MCF 10A (cell line): ENCODE measurements at regions not wholly inside any gene's neighbourhood (a gene's known extent, or its start where the extent isn't known, plus 50 kb on each side); places are given as distances from the start of the nearest gene placed in this dataset.

Experiments used
- BruUV-seq: library from RNA; stranded (reverse); fragments of 400-500 nt; replicated peaks from 2 replicates; lab custom pipeline; 2021; lab: Mats Ljungman, UMichigan
- CTCF ChIA-PET: fragments of 300-600 bp; sonication (Branson Sonifier 250); formaldehyde crosslinking; extraction: SDS; loops from one replicate; lab custom pipeline; 2021; ENCODE audit warnings: antibody characterized with exemption, inconsistent platforms; lab: Yijun Ruan, JAX
- POLR2A ChIA-PET: fragments of 300-600, 350-650 bp; sonication (Branson Sonifier 250); formaldehyde crosslinking; extraction: SDS; loops from one replicate; lab custom pipeline; 2020; ENCODE audit warnings: antibody characterized with exemption, inconsistent platforms; lab: Yijun Ruan, JAX
- DNase-seq: peaks from one replicate; pipeline ENCODE4 v3.0.0-alpha.2; 2018; ENCODE audit not compliant: unreplicated experiment
- H3K27ac Mint-ChIP-seq: one replicate; pipeline ENCODE4 v1.8.0; 2022; ENCODE audit warnings: mild to moderate bottlenecking, low read depth, mixed read lengths; ENCODE audit not compliant: unreplicated experiment
- H3K27me3 Mint-ChIP-seq: one replicate; pipeline ENCODE4 v1.8.0; 2022; ENCODE audit warnings: mixed read lengths; ENCODE audit not compliant: insufficient read depth, unreplicated experiment
- H3K36me3 Mint-ChIP-seq: one replicate; pipeline ENCODE4 v1.8.0; 2022; ENCODE audit warnings: mild to moderate bottlenecking, moderate library complexity, mixed read lengths; ENCODE audit not compliant: insufficient read depth, unreplicated experiment
- H3K4me1 Mint-ChIP-seq: one replicate; pipeline ENCODE4 v1.8.0; 2022; ENCODE audit warnings: mixed read lengths; ENCODE audit not compliant: insufficient read depth, unreplicated experiment
- H3K4me3 Mint-ChIP-seq: one replicate; pipeline ENCODE4 v1.8.0; 2022; ENCODE audit warnings: mild to moderate bottlenecking, moderate library complexity, mixed read lengths; ENCODE audit not compliant: unreplicated experiment
- H3K9me3 Mint-ChIP-seq: one replicate; pipeline ENCODE4 v1.8.0; 2022; ENCODE audit warnings: mixed read lengths; ENCODE audit not compliant: unreplicated experiment
- intact Hi-C: fragments of 100-400 bp; cut with micrococcal nuclease; formaldehyde crosslinking; loops from 2 replicates; pipeline ENCODE4 v1.14.1; 2022
- TF ChIP-seq, protein P1 (sequence below): fragments of 200-600 bp; IDR thresholded peaks from one replicate; pipeline ENCODE4 v1.8.0; 2022; ENCODE audit warnings: antibody characterized with exemption, mild to moderate bottlenecking; ENCODE audit not compliant: unreplicated experiment

GRCh38 chr2:33762636-33763035 lies 163.5 kb upstream of the FAM98A start:
- ChIA-PET CTCF (interaction anchor here (0.7 kb wide), 1 partner anchor 289 kb away, joined by 3 read pairs; no protein-coding TSS in a partner anchor), POLR2A (interaction anchor here (0.8 to 1.1 kb wide), 2 partner anchors 15 to 20 kb away, joined by 3 read pairs; no protein-coding TSS in a partner anchor)
- intact Hi-C loops, result no loop called here
- H3K27ac Mint-ChIP-seq, result no peak overlapping the region
- DNase-seq, result no peak
- no peak overlapping the region for H3K4me3 Mint-ChIP-seq
- H3K36me3 Mint-ChIP-seq, result no peaks in the 10 kb centered on the region
- TF ChIP-seq, protein P1, sequence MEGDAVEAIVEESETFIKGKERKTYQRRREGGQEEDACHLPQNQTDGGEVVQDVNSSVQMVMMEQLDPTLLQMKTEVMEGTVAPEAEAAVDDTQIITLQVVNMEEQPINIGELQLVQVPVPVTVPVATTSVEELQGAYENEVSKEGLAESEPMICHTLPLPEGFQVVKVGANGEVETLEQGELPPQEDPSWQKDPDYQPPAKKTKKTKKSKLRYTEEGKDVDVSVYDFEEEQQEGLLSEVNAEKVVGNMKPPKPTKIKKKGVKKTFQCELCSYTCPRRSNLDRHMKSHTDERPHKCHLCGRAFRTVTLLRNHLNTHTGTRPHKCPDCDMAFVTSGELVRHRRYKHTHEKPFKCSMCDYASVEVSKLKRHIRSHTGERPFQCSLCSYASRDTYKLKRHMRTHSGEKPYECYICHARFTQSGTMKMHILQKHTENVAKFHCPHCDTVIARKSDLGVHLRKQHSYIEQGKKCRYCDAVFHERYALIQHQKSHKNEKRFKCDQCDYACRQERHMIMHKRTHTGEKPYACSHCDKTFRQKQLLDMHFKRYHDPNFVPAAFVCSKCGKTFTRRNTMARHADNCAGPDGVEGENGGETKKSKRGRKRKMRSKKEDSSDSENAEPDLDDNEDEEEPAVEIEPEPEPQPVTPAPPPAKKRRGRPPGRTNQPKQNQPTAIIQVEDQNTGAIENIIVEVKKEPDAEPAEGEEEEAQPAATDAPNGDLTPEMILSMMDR, result no peak
- no peaks in the 10 kb centered on the region for H3K9me3 Mint-ChIP-seq
- BruUV-seq, result no TSS peak
- no peaks in the 10 kb centered on the region for H3K4me1 Mint-ChIP-seq
- H3K27me3 Mint-ChIP-seq, result no peaks in the 10 kb centered on the region

- no peak overlapping the region for H3K4me3 Mint-ChIP-seq
- TF ChIP-seq, protein P1, result no peak
Measured at GRCh38 chr2:33746208-33746800, 147.2 kb upstream of the FAM98A start.

GRCh38 chr2:33735096-33735495 lies 136.0 kb upstream of the FAM98A start:
- no TSS peak for BruUV-seq
- Mint-ChIP-seq H3K9me3 (peaks cover 17% of the 10 kb centered on the region), H3K36me3 (no peaks in the 10 kb centered on the region), H3K4me3 (no peak overlapping the region), H3K27ac (no peak overlapping the region), H3K4me1 (no peaks in the 10 kb centered on the region), H3K27me3 (no peaks in the 10 kb centered on the region)
- intact Hi-C loops, result no loop called here
- TF ChIP-seq, protein P1, result no peak
- no peak for DNase-seq
- ChIA-PET CTCF (no interaction called here), POLR2A (no interaction called here)

More at GRCh38 chr2:33746208-33746800, 147.2 kb upstream of the FAM98A start:
- intact Hi-C loops, result no loop called here
- H3K27ac Mint-ChIP-seq, result no peak overlapping the region
- ChIA-PET CTCF (no interaction called here), POLR2A (interaction anchor here (0.6 kb wide), 1 partner anchor 670 kb away, joined by 3 read pairs; no protein-coding TSS in a partner anchor)
- peaks cover 3% of the 10 kb centered on the region for H3K4me1 Mint-ChIP-seq
- no peaks in the 10 kb centered on the region for H3K27me3 Mint-ChIP-seq
- H3K36me3 Mint-ChIP-seq, result no peaks in the 10 kb centered on the region
- peaks cover 7% of the 10 kb centered on the region for H3K9me3 Mint-ChIP-seq
- no TSS peak for BruUV-seq
- no peak for DNase-seq

GRCh38 chr2:33730804-33731203 lies 131.7 kb upstream of the FAM98A start:
- POLR2A ChIA-PET, result no interaction called here

More at GRCh38 chr2:33730804-33731203, 131.7 kb upstream of the FAM98A start:
- no peak overlapping the region for H3K27ac Mint-ChIP-seq
- CTCF ChIA-PET, result interaction anchor here (0.7 kb wide), 1 partner anchor 9 kb away, joined by 4 read pairs; no protein-coding TSS in a partner anchor
- no peaks in the 10 kb centered on the region for H3K36me3 Mint-ChIP-seq
- H3K9me3 Mint-ChIP-seq, result peaks cover 8% of the 10 kb centered on the region
- BruUV-seq, result no TSS peak
- intact Hi-C loops, result no loop called here
- H3K4me3 Mint-ChIP-seq, result no peak overlapping the region
- peaks cover 6% of the 10 kb centered on the region for H3K4me1 Mint-ChIP-seq
- no peaks in the 10 kb centered on the region for H3K27me3 Mint-ChIP-seq
- TF ChIP-seq, protein P1, result no peak
- no peak for DNase-seq
